Body of pancreas (tissue), 4 donors: ENCODE measurements at regions not wholly inside any gene's neighbourhood (a gene's known extent, or its start where the extent isn't known, plus 50 kb on each side); places are given as distances from the start of the nearest gene placed in this dataset.

Source experiments
- ATAC-seq: fragments of 150-250 bp; one replicate; pipeline ENCODE4 v1.9.1; 2016
- DNase-seq, 4 donors: peaks; one replicate each; pipeline ENCODE4 v3.0.0-alpha.2; 2019
- H3K27ac ChIP-seq, 4 donors: fragments of 200-600 bp; sonication (generic); 1 replicate in 3 of 4; 2 replicates in 1 of 4; pipeline versions ENCODE4 v1.5.1 to v1.6.1; 2016 to 2019; ENCODE audit warnings: mild to moderate bottlenecking in 1 of 4, mixed read lengths in 1 of 4, moderate library complexity in 1 of 4
- H3K27me3 ChIP-seq, 2 donors: fragments of 200-600 bp; sonication (generic); one replicate each; pipeline ENCODE4 v1.6.0; 2016; ENCODE audit warnings: mild to moderate bottlenecking in 1 of 2
- H3K36me3 ChIP-seq, 2 donors: fragments of 200-600 bp; sonication (generic); replicated peaks in 1 of 2; 2 replicates each; pipeline ENCODE4 v1.5.1; 2016; ENCODE audit warnings: low read depth in 2 of 2; ENCODE audit not compliant: insufficient read depth in 1 of 2
- H3K4me1 ChIP-seq: fragments of 200-600 bp; sonication (generic); one replicate; pipeline ENCODE4 v1.6.0; 2016
- H3K4me3 ChIP-seq, 2 donors: fragments of 200-600 bp; sonication (generic); 1 replicate in 1 of 2; 2 replicates in 1 of 2; pipeline ENCODE4 v1.5.1; 2016 to 2019
- H3K9me3 ChIP-seq, 3 donors: fragments of 200-600 bp; sonication (generic); 1 replicate in 2 of 3; 2 replicates in 1 of 3; pipeline ENCODE4 v1.5.1; 2016
- CTCF ChIP-seq, 7 experiments: fragments of 450-650 bp in 4 of 7; fragments of 200-600 bp in 3 of 7; sonication (generic) in 3 of 7; IDR thresholded peaks; one replicate each; pipeline ENCODE4 v1.5.1; 2016 to 2019; ENCODE audit warnings: antibody characterized with exemption in 7 of 7
- POLR2A ChIP-seq, 3 donors: fragments of 450-650 bp; IDR thresholded peaks; one replicate each; pipeline ENCODE4 v1.6.1; 2016; ENCODE audit warnings: antibody characterized with exemption in 3 of 3, mild to moderate bottlenecking in 2 of 3
- WGBS, 2 donors: methylation state at CpG; one replicate each; pipeline ENCODE4 v1.1.5; 2017; 5-methylcytosine and 5-hydroxymethylcytosine counted together
- intact Hi-C: fragments of 100-400 bp; cut with DNase I; formaldehyde crosslinking; loops from one replicate; pipeline ENCODE4 v1.15.1; 2023

- Histone ChIP-seq H3K27me3 (no peaks in the 10 kb centered on the region), H3K27ac (no peak overlapping the region), H3K4me3 (no peak overlapping the region), H3K9me3 (no peaks in the 10 kb centered on the region), H3K4me1 (no peaks in the 10 kb centered on the region), H3K36me3 (no peaks in the 10 kb centered on the region)
- DNase-seq (no peak), ATAC-seq (no peak)
- WGBS, 2 donors: 56 to 61% methylated on average over 6 of the region's 6 CpGs
- no peak for TF ChIP-seq CTCF (IDR thresholded peaks at IDR 0.05)
- intact Hi-C loops: no loop called here
Measured at GRCh38 chr17:56074361-56074890, 78.8 kb upstream of the ANKFN1 start.

GRCh38 chr17:56076980-56077379 lies 76.3 kb upstream of the ANKFN1 start:
- no peak for ATAC-seq
- no peaks in the 10 kb centered on the region for H3K9me3 ChIP-seq
- no peak for TF ChIP-seq CTCF (IDR thresholded peaks at IDR 0.05)
- TF ChIP-seq POLR2A (IDR thresholded peaks at IDR 0.05): no peak
- no peak overlapping the region for H3K27ac ChIP-seq
- intact Hi-C loops: no loop called here
- H3K27me3 ChIP-seq: no peaks in the 10 kb centered on the region
- H3K4me1 ChIP-seq: no peaks in the 10 kb centered on the region
- H3K4me3 ChIP-seq: no peak overlapping the region
- no peaks in the 10 kb centered on the region for H3K36me3 ChIP-seq
- DNase-seq: no peak

- intact Hi-C loops: loop anchor here (10.0 kb wide), 1 partner anchor 49 kb away; no protein-coding TSS in a partner anchor
- Histone ChIP-seq H3K27me3 (no peaks in the 10 kb centered on the region), H3K27ac (no peak overlapping the region), H3K4me1 (no peaks in the 10 kb centered on the region), H3K4me3 (no peak overlapping the region), H3K36me3 (no peaks in the 10 kb centered on the region), H3K9me3 (no peaks in the 10 kb centered on the region)
- TF ChIP-seq CTCF (IDR thresholded peaks at IDR 0.05) (no peak), POLR2A (IDR thresholded peaks at IDR 0.05) (no peak)
- ATAC-seq (no peak), DNase-seq (no peak)
- 71 to 73% methylated on average over 2 of the region's 2 CpGs for WGBS, 2 donors
Measured at GRCh38 chr17:56083475-56083874, 69.8 kb upstream of the ANKFN1 start.

- no peak overlapping the region for H3K4me3 ChIP-seq
- TF ChIP-seq POLR2A (IDR thresholded peaks at IDR 0.05) (no peak), CTCF (IDR thresholded peaks at IDR 0.05) (no peak)
Measured at GRCh38 chr17:56085576-56086267, 67.6 kb upstream of the ANKFN1 start.

GRCh38 chr17:56087199-56087598 lies 66.1 kb upstream of the ANKFN1 start:
- WGBS, 2 donors: 46 to 55% methylated on average over 3 of the region's 3 CpGs
- Histone ChIP-seq H3K36me3 (no peaks in the 10 kb centered on the region), H3K4me1 (no peaks in the 10 kb centered on the region), H3K27ac (no peak overlapping the region), H3K9me3 (no peaks in the 10 kb centered on the region), H3K27me3 (no peaks in the 10 kb centered on the region), H3K4me3 (no peak overlapping the region)
- no peak for TF ChIP-seq POLR2A (IDR thresholded peaks at IDR 0.05)
- no peak for TF ChIP-seq CTCF (IDR thresholded peaks at IDR 0.05)
- intact Hi-C loops: loop anchor here (10.0 kb wide), 1 partner anchor 52 kb away; no protein-coding TSS in a partner anchor
- DNase-seq (no peak), ATAC-seq (no peak)

More at GRCh38 chr17:56085576-56086267, 67.6 kb upstream of the ANKFN1 start:
- Histone ChIP-seq H3K4me1 (no peaks in the 10 kb centered on the region), H3K36me3 (no peaks in the 10 kb centered on the region), H3K9me3 (no peaks in the 10 kb centered on the region), H3K27ac (no peak overlapping the region), H3K27me3 (no peaks in the 10 kb centered on the region)
- 88 to 89% methylated on average over 3 of the region's 3 CpGs for WGBS, 2 donors
- DNase-seq (no peak), ATAC-seq (no peak)
- intact Hi-C loops: loop anchor here (10.0 kb wide), 1 partner anchor 51 kb away; no protein-coding TSS in a partner anchor
